ENCODE measurements at regions not wholly inside any gene's neighbourhood (a gene's known extent, or its start where the extent isn't known, plus 50 kb on each side); places are given as distances from the start of the nearest gene placed in this dataset.

DNA sequence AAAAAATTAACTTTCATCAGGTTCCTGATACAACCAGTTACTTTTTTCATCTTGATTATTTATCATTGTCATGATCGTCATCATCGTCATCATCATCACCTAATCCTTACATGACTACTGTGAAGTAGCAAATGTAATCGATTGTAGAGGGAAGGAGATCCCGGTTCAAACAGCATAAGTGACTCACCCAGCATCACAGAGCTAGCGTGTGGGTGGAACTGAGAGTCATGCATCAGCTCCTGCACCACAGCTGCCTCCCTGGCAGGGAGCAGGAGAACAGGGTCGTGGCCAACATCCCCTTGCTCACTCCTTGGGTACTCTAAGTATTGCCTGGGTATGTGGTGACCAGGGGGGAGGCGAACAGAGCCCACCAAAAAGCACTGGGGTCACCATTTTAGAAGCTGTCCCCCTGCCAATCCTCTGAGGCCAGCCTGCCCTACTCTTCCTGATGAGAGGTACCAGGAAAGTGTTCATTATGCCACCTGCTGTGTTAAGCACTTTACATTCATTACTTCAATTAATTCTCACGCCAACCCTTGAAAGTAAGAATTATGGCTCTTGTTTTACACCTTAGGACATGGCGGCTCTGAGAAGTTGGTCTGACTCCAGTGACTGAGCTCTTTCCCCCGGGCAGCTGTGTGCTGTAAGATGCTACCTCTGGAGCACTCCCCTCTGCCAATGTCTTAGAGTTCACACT is 425.2 kb downstream of the CD83 start:
- TF ChIP-seq, protein P1, sequence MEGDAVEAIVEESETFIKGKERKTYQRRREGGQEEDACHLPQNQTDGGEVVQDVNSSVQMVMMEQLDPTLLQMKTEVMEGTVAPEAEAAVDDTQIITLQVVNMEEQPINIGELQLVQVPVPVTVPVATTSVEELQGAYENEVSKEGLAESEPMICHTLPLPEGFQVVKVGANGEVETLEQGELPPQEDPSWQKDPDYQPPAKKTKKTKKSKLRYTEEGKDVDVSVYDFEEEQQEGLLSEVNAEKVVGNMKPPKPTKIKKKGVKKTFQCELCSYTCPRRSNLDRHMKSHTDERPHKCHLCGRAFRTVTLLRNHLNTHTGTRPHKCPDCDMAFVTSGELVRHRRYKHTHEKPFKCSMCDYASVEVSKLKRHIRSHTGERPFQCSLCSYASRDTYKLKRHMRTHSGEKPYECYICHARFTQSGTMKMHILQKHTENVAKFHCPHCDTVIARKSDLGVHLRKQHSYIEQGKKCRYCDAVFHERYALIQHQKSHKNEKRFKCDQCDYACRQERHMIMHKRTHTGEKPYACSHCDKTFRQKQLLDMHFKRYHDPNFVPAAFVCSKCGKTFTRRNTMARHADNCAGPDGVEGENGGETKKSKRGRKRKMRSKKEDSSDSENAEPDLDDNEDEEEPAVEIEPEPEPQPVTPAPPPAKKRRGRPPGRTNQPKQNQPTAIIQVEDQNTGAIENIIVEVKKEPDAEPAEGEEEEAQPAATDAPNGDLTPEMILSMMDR (conservative IDR thresholded peaks at IDR 0.05 in 1 of 2, IDR thresholded peaks at IDR 0.05 in 1 of 2; ENCODE audit: low read depth in 1 of 2, low read length in 2 of 2), result no peak
- no peak for TF ChIP-seq EZH2 (IDR thresholded peaks at IDR 0.05; ENCODE audit: low read length, missing control alignments)
